Lower leg skin (tissue), 4 donors: ENCODE measurements at regions not wholly inside any gene's neighbourhood (a gene's known extent, or its start where the extent isn't known, plus 50 kb on each side); places are given as distances from the start of the nearest gene placed in this dataset.

Experiments
- DNase-seq, 2 donors: peaks; one replicate each; pipeline ENCODE4 v3.0.0-alpha.2; 2019; ENCODE audit warnings: low spot score in 2 of 2
- H3K4me3 ChIP-seq: fragments of 200-600 bp; sonication (generic); 2 replicates; pipeline ENCODE4 v1.5.1; 2017; ENCODE audit warnings: mild to moderate bottlenecking, low read depth; ENCODE audit not compliant: poor library complexity, severe bottlenecking
- CTCF ChIP-seq, 3 donors: fragments of 450-650 bp; IDR thresholded peaks; one replicate each; pipeline ENCODE4 v1.5.1; 2016; ENCODE audit warnings: antibody characterized with exemption in 3 of 3, mild to moderate bottlenecking in 3 of 3, moderate library complexity in 2 of 3
- POLR2A ChIP-seq, 2 donors: fragments of 450-650 bp; IDR thresholded peaks; one replicate each; pipeline ENCODE4 v1.6.1; 2016 to 2017; ENCODE audit warnings: antibody characterized with exemption in 2 of 2, mild to moderate bottlenecking in 1 of 2, moderate library complexity in 1 of 2
- WGBS, 2 donors: methylation state at CpG; one replicate each; pipeline ENCODE4 v1.1.5; 2018; 5-methylcytosine and 5-hydroxymethylcytosine counted together
- intact Hi-C: fragments of 100-400 bp; cut with DNase I; formaldehyde crosslinking; loops from one replicate; pipeline ENCODE4 v1.15.0; 2023; ENCODE audit warnings: low total_unique reads

GRCh38 chr19:5290336-5291262 lies 50.0 kb downstream of the PTPRS start:
- intact Hi-C loops: no loop called here
- no peak overlapping the region for H3K4me3 ChIP-seq
- no peak for TF ChIP-seq POLR2A (IDR thresholded peaks at IDR 0.05)
- TF ChIP-seq CTCF (IDR thresholded peaks at IDR 0.05): no peak
- DNase-seq: no peak
- 53 to 61% methylated on average over 13 to 17 of the region's 29 CpGs for WGBS, 2 donors

- TF ChIP-seq POLR2A (IDR thresholded peaks at IDR 0.05): no peak
- no peak for TF ChIP-seq CTCF (IDR thresholded peaks at IDR 0.05)
- 76 to 77% methylated on average over 18 of the region's 18 CpGs for WGBS, 2 donors
- H3K4me3 ChIP-seq: no peak overlapping the region
- no peak for DNase-seq
- intact Hi-C loops: no loop called here
Measured at GRCh38 chr19:5289060-5289990, 51.3 kb downstream of the PTPRS start.

GRCh38 chr19:5288347-5288739 lies 52.3 kb downstream of the PTPRS start:
- 38 to 44% methylated on average over 4 of the region's 4 CpGs for WGBS, 2 donors
- TF ChIP-seq POLR2A (IDR thresholded peaks at IDR 0.05) (no peak), CTCF (IDR thresholded peaks at IDR 0.05) (no peak)
- no peak for DNase-seq
- no peak overlapping the region for H3K4me3 ChIP-seq
- intact Hi-C loops: no loop called here

- 66 to 71% methylated on average over 5 of the region's 5 CpGs for WGBS, 2 donors
- no peak for TF ChIP-seq CTCF (IDR thresholded peaks at IDR 0.05)
- TF ChIP-seq POLR2A (IDR thresholded peaks at IDR 0.05): no peak
- DNase-seq: no peak
- intact Hi-C loops: no loop called here
- H3K4me3 ChIP-seq: no peak overlapping the region
Measured at GRCh38 chr19:5287066-5287465, 53.5 kb downstream of the PTPRS start.

GRCh38 chr19:5286465-5287029 lies 54.1 kb downstream of the PTPRS start:
- DNase-seq: no peak
- TF ChIP-seq CTCF (IDR thresholded peaks at IDR 0.05): no peak
- TF ChIP-seq POLR2A (IDR thresholded peaks at IDR 0.05): no peak
- intact Hi-C loops: no loop called here
- 91 to 100% methylated on average over 3 of the region's 3 CpGs for whole genome bisulfite sequencing, 2 donors
- no peak overlapping the region for H3K4me3 ChIP-seq
